Left renal cortex interstitium (tissue), 4 donors: ENCODE measurements at regions not wholly inside any gene's neighbourhood (a gene's known extent, or its start where the extent isn't known, plus 50 kb on each side); places are given as distances from the start of the nearest gene placed in this dataset.

Source experiments
- DNase-seq, 4 donors: peaks; one replicate each; pipeline ENCODE4 v3.0.0-alpha.2; 2013; ENCODE audit warnings: low read depth in 4 of 4, low spot score in 2 of 4, missing footprints in 1 of 4

- peak in 1 of 4 donors; percentile 10 for DNase-seq
Measured at GRCh38 chr20:11585752-11586352, 331.8 kb upstream of the BTBD3 start.

- DNase-seq: no peak
Measured at GRCh38 chr20:11588875-11589274, 328.8 kb upstream of the BTBD3 start.

GRCh38 chr20:11591965-11592364 lies 325.7 kb upstream of the BTBD3 start:
- no peak for DNase-seq

GRCh38 chr20:11604339-11604738 lies 313.4 kb upstream of the BTBD3 start:
- DNase-seq: no peak

GRCh38 chr20:11607047-11607446 lies 310.6 kb upstream of the BTBD3 start:
- DNase-seq: no peak

- DNase-seq: no peak
Measured at GRCh38 chr20:11608736-11609135, 309.0 kb upstream of the BTBD3 start.

- no peak for DNase-seq
Measured at GRCh38 chr20:11624704-11625103, 293.0 kb upstream of the BTBD3 start.

- DNase-seq: no peak
Measured at GRCh38 chr20:11626551-11626950, 291.1 kb upstream of the BTBD3 start.

GRCh38 chr20:11642866-11643265 lies 274.8 kb upstream of the BTBD3 start:
- DNase-seq: no peak

- no peak for DNase-seq
Measured at GRCh38 chr20:11646359-11646758, 271.3 kb upstream of the BTBD3 start.

GRCh38 chr20:11650566-11650965 lies 267.1 kb upstream of the BTBD3 start:
- no peak for DNase-seq

GRCh38 chr20:11651138-11651537 lies 266.6 kb upstream of the BTBD3 start:
- DNase-seq: no peak

GRCh38 chr20:11651647-11652046 lies 266.0 kb upstream of the BTBD3 start:
- no peak for DNase-seq

GRCh38 chr20:11652128-11652527 lies 265.6 kb upstream of the BTBD3 start:
- DNase-seq: no peak

GRCh38 chr20:11654766-11655165 lies 262.9 kb upstream of the BTBD3 start:
- no peak for DNase-seq

- no peak for DNase-seq
Measured at GRCh38 chr20:11660673-11661072, 257.0 kb upstream of the BTBD3 start.

GRCh38 chr20:11671015-11671511 lies 246.6 kb upstream of the BTBD3 start:
- no peak for DNase-seq

- DNase-seq: no peak
Measured at GRCh38 chr20:11672959-11673358, 244.7 kb upstream of the BTBD3 start.

- no peak for DNase-seq
Measured at GRCh38 chr20:11675920-11676629, 241.6 kb upstream of the BTBD3 start.

- no peak for DNase-seq
Measured at GRCh38 chr20:11676630-11677287, 240.9 kb upstream of the BTBD3 start.

- DNase-seq: no peak
Measured at GRCh38 chr20:11677428-11677827, 240.3 kb upstream of the BTBD3 start.

- no peak for DNase-seq
Measured at GRCh38 chr20:11677836-11678235, 239.9 kb upstream of the BTBD3 start.
